ENCODE measurements at regions not wholly inside any gene's neighbourhood (a gene's known extent, or its start where the extent isn't known, plus 50 kb on each side); places are given as distances from the start of the nearest gene placed in this dataset.

DNA sequence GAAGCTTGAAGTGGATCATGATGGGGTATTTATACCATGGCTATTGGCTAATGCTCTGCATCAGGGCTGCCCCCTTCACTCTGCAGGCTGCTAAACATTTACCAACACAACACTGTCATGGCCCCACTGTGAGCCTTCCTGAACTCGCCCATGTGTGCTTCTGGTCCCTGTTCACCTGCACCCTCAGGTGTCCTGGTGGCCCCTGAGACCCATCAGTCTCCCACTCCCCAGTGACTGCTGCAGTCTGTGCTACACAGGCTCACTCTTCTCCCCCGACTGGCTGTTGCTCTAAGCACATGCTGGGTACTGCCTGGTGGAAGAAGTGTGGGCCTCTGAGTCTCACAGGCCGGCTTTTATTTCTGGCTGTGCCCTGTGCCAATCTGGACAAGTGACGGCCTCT lies 183.0 kb upstream of the HS6ST1 start:
- TF ChIP-seq FOSL2 (IDR thresholded peaks at IDR 0.05; ENCODE audit: borderline replicate concordance, low read depth) (no peak), POLR2AphosphoS5 (IDR thresholded peaks at IDR 0.05; ENCODE audit: low read depth, low read length) (no peak), RCOR1 (IDR thresholded peaks at IDR 0.05; ENCODE audit: low read length) (no peak), TEAD4 (IDR thresholded peaks at IDR 0.05; ENCODE audit: borderline replicate concordance, insufficient read depth) (no peak), FOXM1 (IDR thresholded peaks at IDR 0.05; ENCODE audit: low read depth) (no peak), NRF1 (IDR thresholded peaks at IDR 0.05; ENCODE audit: low read depth, low read length) (no peak), EZH2phosphoT487 (IDR thresholded peaks at IDR 0.05; ENCODE audit: borderline replicate concordance, low read depth) (no peak), MXI1 (IDR thresholded peaks at IDR 0.05; ENCODE audit: low read depth, low read length) (no peak), ELF1 (IDR thresholded peaks at IDR 0.05) (no peak), SMC3 (IDR thresholded peaks at IDR 0.05; ENCODE audit: low read depth, low read length) (no peak), SIN3A (IDR thresholded peaks at IDR 0.05; ENCODE audit: borderline replicate concordance, low read depth, low read length) (no peak), RAD21 (IDR thresholded peaks at IDR 0.05; ENCODE audit: low read length) (no peak), NFIC (IDR thresholded peaks at IDR 0.05; ENCODE audit: borderline replicate concordance) (no peak), EP300 (IDR thresholded peaks at IDR 0.05; ENCODE audit: borderline replicate concordance in 1 of 2, low read depth in 1 of 2, low read length in 1 of 2) (no peak), YY1 (IDR thresholded peaks at IDR 0.05; ENCODE audit: low read depth) (no peak), RXRA (IDR thresholded peaks at IDR 0.05; ENCODE audit: borderline replicate concordance, low read depth) (no peak), CHD2 (IDR thresholded peaks at IDR 0.05; ENCODE audit: low read length, partially characterized antibody) (no peak)
- TF ChIP-seq, protein P1, sequence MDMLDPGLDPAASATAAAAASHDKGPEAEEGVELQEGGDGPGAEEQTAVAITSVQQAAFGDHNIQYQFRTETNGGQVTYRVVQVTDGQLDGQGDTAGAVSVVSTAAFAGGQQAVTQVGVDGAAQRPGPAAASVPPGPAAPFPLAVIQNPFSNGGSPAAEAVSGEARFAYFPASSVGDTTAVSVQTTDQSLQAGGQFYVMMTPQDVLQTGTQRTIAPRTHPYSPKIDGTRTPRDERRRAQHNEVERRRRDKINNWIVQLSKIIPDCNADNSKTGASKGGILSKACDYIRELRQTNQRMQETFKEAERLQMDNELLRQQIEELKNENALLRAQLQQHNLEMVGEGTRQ (IDR thresholded peaks at IDR 0.05; ENCODE audit: borderline replicate concordance, low read depth, low read length) = no peak
- TF ChIP-seq, protein P2, sequence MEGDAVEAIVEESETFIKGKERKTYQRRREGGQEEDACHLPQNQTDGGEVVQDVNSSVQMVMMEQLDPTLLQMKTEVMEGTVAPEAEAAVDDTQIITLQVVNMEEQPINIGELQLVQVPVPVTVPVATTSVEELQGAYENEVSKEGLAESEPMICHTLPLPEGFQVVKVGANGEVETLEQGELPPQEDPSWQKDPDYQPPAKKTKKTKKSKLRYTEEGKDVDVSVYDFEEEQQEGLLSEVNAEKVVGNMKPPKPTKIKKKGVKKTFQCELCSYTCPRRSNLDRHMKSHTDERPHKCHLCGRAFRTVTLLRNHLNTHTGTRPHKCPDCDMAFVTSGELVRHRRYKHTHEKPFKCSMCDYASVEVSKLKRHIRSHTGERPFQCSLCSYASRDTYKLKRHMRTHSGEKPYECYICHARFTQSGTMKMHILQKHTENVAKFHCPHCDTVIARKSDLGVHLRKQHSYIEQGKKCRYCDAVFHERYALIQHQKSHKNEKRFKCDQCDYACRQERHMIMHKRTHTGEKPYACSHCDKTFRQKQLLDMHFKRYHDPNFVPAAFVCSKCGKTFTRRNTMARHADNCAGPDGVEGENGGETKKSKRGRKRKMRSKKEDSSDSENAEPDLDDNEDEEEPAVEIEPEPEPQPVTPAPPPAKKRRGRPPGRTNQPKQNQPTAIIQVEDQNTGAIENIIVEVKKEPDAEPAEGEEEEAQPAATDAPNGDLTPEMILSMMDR (IDR thresholded peaks at IDR 0.05) = no peak
- TF ChIP-seq, protein P3, sequence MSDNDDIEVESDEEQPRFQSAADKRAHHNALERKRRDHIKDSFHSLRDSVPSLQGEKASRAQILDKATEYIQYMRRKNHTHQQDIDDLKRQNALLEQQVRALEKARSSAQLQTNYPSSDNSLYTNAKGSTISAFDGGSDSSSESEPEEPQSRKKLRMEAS (IDR thresholded peaks at IDR 0.05; ENCODE audit: low read depth) = no peak

More for the DNA sequence above, 183.0 kb upstream of the HS6ST1 start:
- peaks cover 0 to 8% of the 10 kb centered on the region in 2 experiments; a peak in 1 of 4 replicates for H3K4me1 ChIP-seq (ENCODE audit: control insufficient read depth in 1 of 2, insufficient read depth in 2 of 2, low read depth in 1 of 2, low read length in 1 of 2)
- H3K9me3 ChIP-seq = no peaks in the 10 kb centered on the region
- WGBS (ENCODE audit: low lambda C conversion rate) = 25% methylated on average over 4 of the region's 4 CpGs
- no peak overlapping the region for H3K4me3 ChIP-seq (ENCODE audit: low read depth in 2 of 2, low read length in 1 of 2)
- ChIA-PET CTCF (no interaction called here), POLR2A (no interaction called here)
- H3F3A ChIP-seq (replicated peaks; ENCODE audit: insufficient read depth) = no peaks in the 10 kb centered on the region
- H3K79me2 ChIP-seq (ENCODE audit: insufficient read depth) = no peaks in the 10 kb centered on the region
- no peak overlapping the region for H2AFZ ChIP-seq (ENCODE audit: low read depth)
- no peak overlapping the region for H3K4me2 ChIP-seq
- H3K27ac ChIP-seq (ENCODE audit: low read depth in 2 of 2, low read length in 1 of 2) = no peak overlapping the region
- H3K9ac ChIP-seq = no peak overlapping the region
- DNase-seq = no peak
- H3K27me3 ChIP-seq (ENCODE audit: insufficient read depth) = no peaks in the 10 kb centered on the region
- H3K9me2 ChIP-seq = no peaks in the 10 kb centered on the region
- no peaks in the 10 kb centered on the region for H3K36me3 ChIP-seq (replicated peaks in 1 of 2; ENCODE audit: control insufficient read depth in 1 of 2, insufficient read depth in 2 of 2, low read length in 1 of 2)
- no peaks in the 10 kb centered on the region for H4K20me1 ChIP-seq (ENCODE audit: insufficient read depth)

All from SK-N-SH (cell line).